ENCODE measurements at regions not wholly inside any gene's neighbourhood (a gene's known extent, or its start where the extent isn't known, plus 50 kb on each side); places are given as distances from the start of the nearest gene placed in this dataset.
A peak's percentile ranks its signal among the peaks of the same experiment; 100 is the strongest.

DNA sequence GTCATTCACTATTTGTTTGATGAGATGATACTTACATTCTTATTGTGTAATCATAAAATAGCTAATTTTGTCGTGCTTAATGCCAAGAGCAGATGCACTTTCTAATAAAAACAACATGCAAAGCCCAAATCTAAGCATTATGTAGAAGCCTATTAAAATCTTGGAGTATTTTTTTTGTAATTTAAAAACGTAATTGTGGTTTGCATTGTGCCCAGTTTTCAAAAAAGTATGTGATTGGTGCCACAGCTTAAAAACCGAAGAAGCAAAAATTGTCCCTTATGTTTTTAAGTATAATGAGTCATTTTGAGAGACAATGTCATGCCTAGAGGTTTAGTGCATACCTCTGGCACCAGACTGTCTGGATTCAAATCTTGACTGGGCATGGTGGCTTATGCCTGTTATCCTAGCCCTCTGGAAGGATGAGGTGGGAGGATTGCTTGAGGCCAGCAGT lies 464.8 kb upstream of the RGS6 start:
- DNase-seq (ENCODE audit: low read depth): peak; percentile 45

- no peak for DNase-seq (ENCODE audit: low read depth)
Observed at GRCh38 chr14:71468701-71469100, 463.5 kb upstream of the RGS6 start.

DNA sequence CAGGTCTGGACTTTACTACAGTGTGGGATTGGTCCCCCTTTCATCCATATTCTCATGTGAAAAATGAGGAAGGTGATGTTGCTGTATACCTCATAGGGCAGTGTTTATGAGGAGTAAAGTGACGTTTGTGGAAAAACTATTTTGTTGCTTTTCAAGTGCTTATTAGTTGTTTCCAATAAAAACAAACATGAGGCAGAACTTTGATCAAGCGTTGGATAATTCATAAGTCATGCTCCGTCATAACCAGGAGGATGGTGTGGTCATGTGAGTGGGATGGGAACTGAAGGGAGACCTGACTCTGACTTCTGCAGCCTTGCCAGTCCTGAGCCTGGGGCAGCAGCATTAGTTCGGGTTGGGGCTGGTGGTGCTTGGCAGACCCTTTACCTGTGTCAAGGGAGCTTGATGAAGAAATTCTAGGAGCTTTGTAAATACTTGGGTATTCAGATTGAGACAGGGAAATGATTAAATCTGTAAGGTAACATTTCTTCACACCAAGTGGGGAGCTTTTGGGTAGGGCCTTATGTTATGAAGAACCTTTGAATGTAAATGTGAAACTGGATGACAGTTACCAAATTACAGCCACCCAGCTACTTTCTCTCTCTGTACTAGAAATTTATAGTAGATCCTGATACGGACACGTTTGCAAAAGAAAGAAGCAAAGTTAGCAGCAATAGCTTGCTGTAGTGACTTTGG lies 462.4 kb upstream of the RGS6 start:
- no peak for DNase-seq (ENCODE audit: low read depth)

DNA sequence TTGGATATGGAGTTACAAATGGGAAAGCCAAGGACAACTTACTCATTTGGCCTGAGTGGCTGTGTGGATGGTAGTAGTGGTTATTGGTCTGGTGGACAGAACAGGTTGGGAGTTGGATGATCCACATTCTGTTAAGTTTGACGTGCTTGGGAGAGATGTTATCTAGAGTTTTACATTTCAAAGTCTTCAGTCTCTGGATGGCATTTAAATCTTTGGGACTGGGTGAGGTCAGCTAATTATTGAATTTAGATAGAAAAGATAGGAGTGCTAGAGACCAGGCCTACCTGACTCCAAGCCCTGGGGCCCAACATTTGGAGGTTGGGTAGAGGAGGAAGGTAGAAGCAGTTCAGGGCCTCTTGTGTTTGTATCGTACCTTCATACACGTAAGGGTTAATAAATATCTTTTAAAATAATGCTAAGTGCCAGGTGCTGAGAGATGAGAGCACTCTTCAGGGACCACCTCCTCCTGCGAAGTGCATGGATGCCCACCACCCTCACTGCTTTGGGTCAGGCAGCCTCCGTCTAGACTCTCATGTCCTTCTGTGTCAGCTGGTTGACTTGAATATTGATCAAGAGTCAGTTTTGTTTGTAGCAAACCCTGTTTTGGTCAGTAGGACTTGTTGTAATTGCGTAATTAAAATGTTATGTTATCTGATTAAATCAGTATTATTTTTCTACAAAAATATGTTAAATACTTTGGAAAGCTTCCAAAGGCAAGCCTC lies 460.4 kb upstream of the RGS6 start:
- no peak for DNase-seq (ENCODE audit: low read depth)

- DNase-seq (ENCODE audit: low read depth): peak; percentile 33
Observed at GRCh38 chr14:71472356-71473340, 459.6 kb upstream of the RGS6 start.

DNA sequence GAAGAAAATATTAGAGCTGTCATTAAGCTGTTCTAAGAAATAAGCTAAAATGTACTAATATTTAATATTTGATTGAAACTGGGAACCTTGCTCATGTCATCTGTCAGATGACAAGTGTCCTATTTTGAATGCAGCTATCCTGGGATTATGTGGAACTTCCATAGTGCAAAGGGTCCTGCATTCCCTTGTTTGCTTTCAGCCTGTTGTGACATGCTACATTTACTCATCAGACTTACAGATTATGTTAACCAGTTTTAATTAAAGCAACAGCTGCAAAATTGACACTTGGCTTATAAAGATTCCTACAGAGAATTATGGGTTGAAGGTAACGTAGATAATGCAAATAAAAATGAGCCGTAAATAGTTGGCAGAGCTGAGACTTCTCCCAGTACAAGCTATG lies 458.4 kb upstream of the RGS6 start:
- DNase-seq (ENCODE audit: low read depth): no peak

GRCh38 chr14:71474301-71475265 lies 457.6 kb upstream of the RGS6 start:
- DNase-seq (ENCODE audit: low read depth): no peak

GRCh38 chr14:71475916-71476315 lies 456.3 kb upstream of the RGS6 start:
- no peak for DNase-seq (ENCODE audit: low read depth)

GRCh38 chr14:71478542-71478941 lies 453.7 kb upstream of the RGS6 start:
- DNase-seq (ENCODE audit: low read depth): no peak

GRCh38 chr14:71481021-71481654 lies 451.1 kb upstream of the RGS6 start:
- no peak for DNase-seq (ENCODE audit: low read depth)

- no peak for DNase-seq (ENCODE audit: low read depth)
Observed at GRCh38 chr14:71482671-71483070, 449.6 kb upstream of the RGS6 start.

- no peak for DNase-seq (ENCODE audit: low read depth)
Observed at GRCh38 chr14:71483154-71483553, 449.1 kb upstream of the RGS6 start.

DNA sequence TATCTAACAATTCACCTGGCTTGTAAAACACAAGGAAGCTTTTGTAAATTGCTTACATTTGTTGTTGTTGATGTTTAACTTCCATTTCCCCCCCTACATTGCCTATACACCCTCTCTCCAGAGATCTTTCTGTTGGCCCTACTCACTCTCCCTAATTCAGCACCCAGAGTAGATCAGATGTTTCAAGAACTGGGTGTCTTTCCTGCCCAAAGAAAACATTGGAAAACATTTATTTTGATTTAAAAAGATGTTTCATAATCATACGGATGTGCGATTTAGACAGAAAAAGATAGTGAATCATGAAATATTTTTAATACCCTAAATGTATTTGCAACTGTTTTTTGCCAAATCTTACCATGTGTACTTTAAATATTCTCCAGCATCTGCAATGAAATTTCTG lies 446.4 kb upstream of the RGS6 start:
- DNase-seq (ENCODE audit: low read depth): no peak

DNA sequence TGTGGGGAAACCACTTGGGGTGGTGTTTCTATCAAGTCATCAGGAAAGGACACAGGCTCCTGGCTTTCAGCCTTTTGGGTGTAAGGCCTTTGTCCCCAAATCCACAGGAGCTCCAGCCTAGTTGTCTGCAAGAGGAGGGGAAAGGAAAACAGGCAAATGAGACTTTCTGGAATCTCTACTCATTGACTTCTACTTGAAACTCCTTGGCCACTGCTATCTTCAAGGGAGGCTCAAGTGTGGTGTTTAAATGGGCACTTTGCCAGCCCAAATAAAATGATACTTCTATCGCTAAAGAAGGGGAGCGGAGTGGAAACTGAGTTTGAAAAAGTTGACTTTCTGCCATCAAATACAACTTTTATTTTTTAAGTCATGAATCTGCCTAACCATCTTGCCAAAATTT lies 445.9 kb upstream of the RGS6 start:
- no peak for DNase-seq (ENCODE audit: low read depth)

DNA sequence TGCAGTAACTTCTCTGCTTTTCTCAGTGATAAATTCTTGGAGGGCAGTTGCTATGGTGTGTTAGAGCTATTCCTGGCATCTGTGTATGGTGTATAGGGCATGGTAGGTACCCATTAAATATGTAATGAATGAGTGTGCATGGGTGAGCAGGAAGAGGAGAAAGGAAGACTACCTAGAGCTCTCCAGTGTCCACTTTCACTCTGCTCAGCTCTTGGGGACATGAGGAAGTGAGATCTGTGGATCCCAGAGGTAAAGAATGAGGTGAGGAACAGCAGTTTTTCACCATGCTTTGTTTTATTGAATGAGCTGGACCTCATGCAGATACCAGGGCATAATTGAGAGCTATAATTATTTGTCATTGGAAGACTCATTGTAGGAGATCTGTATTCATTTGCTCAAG lies 444.8 kb upstream of the RGS6 start:
- DNase-seq (ENCODE audit: low read depth): no peak

DNA sequence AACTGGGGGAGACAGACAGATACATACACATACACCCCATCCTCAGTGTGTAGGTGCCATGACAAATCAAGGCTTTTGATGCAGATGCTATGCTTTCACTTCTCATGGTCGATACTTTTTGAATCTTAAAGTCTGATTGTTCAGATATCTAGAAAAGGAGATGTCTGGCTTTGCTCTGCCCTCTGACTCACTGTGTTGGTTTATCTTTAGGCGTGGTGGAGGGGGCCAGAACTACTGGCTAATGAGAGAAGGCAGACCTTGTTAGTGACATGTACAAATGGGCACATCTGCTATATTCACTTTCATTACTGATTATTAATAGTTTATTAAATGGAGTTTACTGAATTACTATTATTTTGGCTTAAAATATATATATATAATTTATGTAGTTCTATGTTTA lies 444.3 kb upstream of the RGS6 start:
- no peak for DNase-seq (ENCODE audit: low read depth)

DNA sequence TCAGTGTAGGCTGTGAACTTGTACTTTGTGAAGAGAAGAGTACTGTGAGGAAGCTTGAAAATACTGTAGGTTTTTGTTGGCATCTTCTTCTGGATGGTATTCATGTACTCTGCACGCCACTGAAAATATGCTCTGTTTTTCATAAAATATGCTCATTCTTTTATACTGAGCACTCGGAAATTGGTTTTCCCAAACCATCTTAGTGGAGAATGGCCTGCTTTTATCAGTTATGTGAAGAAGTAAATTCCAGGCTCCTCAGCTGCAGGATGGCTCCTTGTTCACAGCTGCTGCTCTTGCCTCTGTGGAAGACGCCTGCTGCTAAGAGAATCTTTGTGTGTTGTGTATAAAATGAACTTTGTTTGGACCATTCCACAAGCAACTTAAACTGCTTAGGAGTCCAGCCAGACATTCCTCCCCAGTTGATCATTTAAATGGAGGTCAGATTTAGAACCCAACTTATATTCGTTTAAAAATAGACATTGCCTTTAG lies 443.5 kb upstream of the RGS6 start:
- no peak for DNase-seq (ENCODE audit: low read depth)

GRCh38 chr14:71489742-71490141 lies 442.5 kb upstream of the RGS6 start:
- no peak for DNase-seq (ENCODE audit: low read depth)

DNA sequence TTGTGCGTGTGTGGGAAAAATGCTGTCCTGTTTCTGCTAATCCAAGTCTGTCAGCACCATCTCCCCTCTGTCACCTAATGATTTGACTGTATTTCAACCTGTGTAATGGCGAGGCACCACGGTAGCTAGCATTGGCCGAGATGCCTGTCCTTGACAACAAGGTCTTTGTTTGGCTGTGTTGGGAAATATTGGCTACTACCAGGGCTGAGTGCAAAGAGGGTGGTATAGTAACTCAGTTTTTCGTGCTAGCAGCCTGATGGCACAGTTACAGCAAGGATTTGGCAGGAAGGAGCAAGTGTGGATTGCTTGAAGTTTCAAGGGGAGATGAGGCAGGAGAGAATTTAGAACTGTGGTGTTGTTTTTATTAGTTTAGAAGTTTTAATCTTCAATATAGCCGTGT lies 440.3 kb upstream of the RGS6 start:
- DNase-seq (ENCODE audit: low read depth): no peak

GRCh38 chr14:71492346-71492745 lies 439.9 kb upstream of the RGS6 start:
- DNase-seq (ENCODE audit: low read depth): no peak

DNA sequence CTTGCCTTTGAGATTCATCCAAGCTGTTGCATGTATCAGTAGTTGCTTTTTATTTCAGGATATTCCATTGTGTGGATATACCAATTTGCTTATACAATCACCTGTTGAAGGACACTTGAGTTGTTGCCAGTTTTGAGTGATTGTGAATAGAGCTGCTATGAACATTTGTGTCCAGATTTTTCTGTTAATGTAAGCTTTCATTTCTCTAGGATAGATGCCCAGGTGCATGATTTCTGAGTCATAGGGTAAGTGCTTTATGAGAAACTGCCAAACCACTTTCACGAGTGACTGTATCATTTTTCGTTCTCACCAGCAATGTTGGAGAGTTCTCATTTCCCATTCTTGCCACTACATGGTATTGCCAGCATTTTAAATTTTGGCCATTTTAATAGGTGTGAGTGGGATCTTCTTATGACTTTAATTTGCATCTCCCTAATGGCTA lies 434.6 kb upstream of the RGS6 start:
- DNase-seq (ENCODE audit: low read depth): no peak
